ENCODE measurements at regions not wholly inside any gene's neighbourhood (a gene's known extent, or its start where the extent isn't known, plus 50 kb on each side); places are given as distances from the start of the nearest gene placed in this dataset.

DNA sequence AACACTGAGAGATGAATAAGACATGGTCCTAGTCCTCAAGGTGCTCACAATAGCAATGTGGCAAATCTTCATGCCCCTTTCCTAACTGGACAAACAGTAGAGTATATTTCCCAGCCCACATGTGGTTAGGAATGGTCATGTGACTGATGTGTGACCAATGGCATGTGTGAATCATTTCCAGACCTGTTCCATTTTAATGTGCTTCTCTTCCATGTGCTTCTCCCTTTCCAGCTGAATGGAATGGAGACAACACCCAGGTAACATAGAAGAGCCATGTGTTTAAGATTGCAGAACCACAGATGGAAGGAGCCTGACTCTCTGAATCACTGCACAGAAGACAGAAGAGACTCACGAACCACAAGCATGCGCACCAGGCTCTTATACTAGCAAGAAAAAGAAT, 409.9 kb upstream of the NFIA start (continued):
- TF ChIP-seq CHD7 (IDR thresholded peaks at IDR 0.05; ENCODE audit: insufficient replicate concordance, low read length) = no peak
- no peak for TF ChIP-seq TCF12 (IDR thresholded peaks at IDR 0.05; ENCODE audit: low read depth, low read length)
- TF ChIP-seq ZNF274 (IDR thresholded peaks at IDR 0.05; ENCODE audit: borderline replicate concordance, extremely low read depth, low read length) = no peak
- no peak for TF ChIP-seq BRCA1 (IDR thresholded peaks at IDR 0.05; ENCODE audit: low read depth, low read length)
